ENCODE measurements at regions not wholly inside any gene's neighbourhood (a gene's known extent, or its start where the extent isn't known, plus 50 kb on each side); places are given as distances from the start of the nearest gene placed in this dataset.

DNA sequence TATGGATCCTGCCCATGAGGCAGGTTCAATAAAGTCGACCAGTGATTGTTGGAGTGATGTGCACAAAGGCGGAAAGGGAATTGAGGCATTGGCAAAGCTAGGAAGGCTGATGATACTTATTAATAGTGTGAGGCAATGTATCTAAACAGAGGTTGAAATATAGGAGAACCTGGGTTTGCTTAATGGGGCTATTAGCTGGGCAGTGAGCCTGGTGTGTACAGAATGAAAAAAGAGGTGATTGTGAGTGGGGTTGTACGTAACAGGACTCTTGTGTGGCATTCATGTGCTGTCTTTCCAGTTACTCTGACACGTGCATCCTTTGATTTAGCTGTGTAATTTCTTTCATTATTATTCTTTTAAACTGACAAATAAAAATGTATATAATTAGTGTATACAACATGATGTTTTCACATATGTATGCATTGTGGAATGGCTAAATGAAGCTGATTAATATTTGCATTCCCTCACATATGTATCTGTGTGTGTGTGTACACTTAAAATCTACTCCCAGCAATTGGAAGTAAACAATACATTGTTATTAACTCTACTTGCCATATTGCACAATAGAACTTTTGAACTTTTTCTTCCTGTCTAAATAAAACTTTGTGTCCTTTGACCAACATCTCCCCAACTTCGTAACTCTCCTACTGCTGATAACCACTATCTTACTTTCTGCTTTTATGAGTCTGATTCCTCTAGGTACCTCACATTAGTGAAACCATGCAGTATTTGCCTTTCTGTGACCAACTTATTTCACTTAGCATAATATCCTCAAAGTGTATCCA is 220.5 kb upstream of the SLC35B3 start (continued):
- TF ChIP-seq, protein P1, sequence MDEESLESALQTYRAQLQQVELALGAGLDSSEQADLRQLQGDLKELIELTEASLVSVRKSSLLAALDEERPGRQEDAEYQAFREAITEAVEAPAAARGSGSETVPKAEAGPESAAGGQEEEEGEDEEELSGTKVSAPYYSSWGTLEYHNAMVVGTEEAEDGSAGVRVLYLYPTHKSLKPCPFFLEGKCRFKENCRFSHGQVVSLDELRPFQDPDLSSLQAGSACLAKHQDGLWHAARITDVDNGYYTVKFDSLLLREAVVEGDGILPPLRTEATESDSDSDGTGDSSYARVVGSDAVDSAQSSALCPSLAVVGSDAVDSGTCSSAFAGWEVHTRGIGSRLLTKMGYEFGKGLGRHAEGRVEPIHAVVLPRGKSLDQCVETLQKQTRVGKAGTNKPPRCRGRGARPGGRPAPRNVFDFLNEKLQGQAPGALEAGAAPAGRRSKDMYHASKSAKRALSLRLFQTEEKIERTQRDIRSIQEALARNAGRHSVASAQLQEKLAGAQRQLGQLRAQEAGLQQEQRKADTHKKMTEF (CRISPR knock-in tag; IDR thresholded peaks at IDR 0.05), result peak; percentile 74; the same call in 1 of the 2 replicates
- peak; percentile 93 for TF ChIP-seq SOX5 (CRISPR knock-in tag; IDR thresholded peaks at IDR 0.05; ENCODE audit: borderline replicate concordance)
- peak; percentile 65; the same call in 1 of the 2 replicates for TF ChIP-seq HMG20A (CRISPR knock-in tag; IDR thresholded peaks at IDR 0.05; ENCODE audit: borderline replicate concordance)
- peak; percentile 46; the same call in 1 of the 2 replicates for TF ChIP-seq THAP11 (CRISPR knock-in tag; IDR thresholded peaks at IDR 0.05)
- TF ChIP-seq, protein P2, sequence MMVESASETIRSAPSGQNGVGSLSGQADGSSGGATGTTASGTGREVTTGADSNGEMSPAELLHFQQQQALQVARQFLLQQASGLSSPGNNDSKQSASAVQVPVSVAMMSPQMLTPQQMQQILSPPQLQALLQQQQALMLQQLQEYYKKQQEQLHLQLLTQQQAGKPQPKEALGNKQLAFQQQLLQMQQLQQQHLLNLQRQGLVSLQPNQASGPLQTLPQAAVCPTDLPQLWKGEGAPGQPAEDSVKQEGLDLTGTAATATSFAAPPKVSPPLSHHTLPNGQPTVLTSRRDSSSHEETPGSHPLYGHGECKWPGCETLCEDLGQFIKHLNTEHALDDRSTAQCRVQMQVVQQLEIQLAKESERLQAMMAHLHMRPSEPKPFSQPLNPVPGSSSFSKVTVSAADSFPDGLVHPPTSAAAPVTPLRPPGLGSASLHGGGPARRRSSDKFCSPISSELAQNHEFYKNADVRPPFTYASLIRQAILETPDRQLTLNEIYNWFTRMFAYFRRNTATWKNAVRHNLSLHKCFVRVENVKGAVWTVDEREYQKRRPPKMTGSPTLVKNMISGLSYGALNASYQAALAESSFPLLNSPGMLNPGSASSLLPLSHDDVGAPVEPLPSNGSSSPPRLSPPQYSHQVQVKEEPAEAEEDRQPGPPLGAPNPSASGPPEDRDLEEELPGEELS (CRISPR knock-in tag; IDR thresholded peaks at IDR 0.05), result peak; percentile 77
- TF ChIP-seq FOXK2 (IDR thresholded peaks at IDR 0.05), result peak; percentile 23; the same call in 1 of the 2 replicates
- TF ChIP-seq MIXL1 (CRISPR knock-in tag; IDR thresholded peaks at IDR 0.05), result peak; percentile 82; the same call in 1 of the 2 replicates
- peak; percentile 41; the same call in 1 of the 2 replicates for TF ChIP-seq HDAC1 (CRISPR knock-in tag; IDR thresholded peaks at IDR 0.05)
- peak; percentile 92 for TF ChIP-seq GATAD2A (CRISPR knock-in tag; IDR thresholded peaks at IDR 0.05)
- no peak for TF ChIP-seq RNF2 (conservative IDR thresholded peaks at IDR 0.05; ENCODE audit: low read depth)
- TF ChIP-seq, protein P3, sequence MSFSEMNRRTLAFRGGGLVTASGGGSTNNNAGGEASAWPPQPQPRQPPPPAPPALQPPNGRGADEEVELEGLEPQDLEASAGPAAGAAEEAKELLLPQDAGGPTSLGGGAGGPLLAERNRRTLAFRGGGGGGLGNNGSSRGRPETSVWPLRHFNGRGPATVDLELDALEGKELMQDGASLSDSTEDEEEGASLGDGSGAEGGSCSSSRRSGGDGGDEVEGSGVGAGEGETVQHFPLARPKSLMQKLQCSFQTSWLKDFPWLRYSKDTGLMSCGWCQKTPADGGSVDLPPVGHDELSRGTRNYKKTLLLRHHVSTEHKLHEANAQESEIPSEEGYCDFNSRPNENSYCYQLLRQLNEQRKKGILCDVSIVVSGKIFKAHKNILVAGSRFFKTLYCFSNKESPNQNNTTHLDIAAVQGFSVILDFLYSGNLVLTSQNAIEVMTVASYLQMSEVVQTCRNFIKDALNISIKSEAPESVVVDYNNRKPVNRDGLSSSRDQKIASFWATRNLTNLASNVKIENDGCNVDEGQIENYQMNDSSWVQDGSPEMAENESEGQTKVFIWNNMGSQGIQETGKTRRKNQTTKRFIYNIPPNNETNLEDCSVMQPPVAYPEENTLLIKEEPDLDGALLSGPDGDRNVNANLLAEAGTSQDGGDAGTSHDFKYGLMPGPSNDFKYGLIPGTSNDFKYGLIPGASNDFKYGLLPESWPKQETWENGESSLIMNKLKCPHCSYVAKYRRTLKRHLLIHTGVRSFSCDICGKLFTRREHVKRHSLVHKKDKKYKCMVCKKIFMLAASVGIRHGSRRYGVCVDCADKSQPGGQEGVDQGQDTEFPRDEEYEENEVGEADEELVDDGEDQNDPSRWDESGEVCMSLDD (CRISPR knock-in tag; IDR thresholded peaks at IDR 0.05; ENCODE audit: borderline replicate concordance), result 0 out of 2 replicates have a peak, but pooled peaks have one; percentile 40
- peak; percentile 40; the same call in 1 of the 2 replicates for TF ChIP-seq KAT8 (CRISPR knock-in tag; IDR thresholded peaks at IDR 0.05)
- peak; percentile 37; the same call in 1 of the 2 replicates for TF ChIP-seq FOXA1 (IDR thresholded peaks at IDR 0.05)
- peak; percentile 38 for TF ChIP-seq FOXA1 (CRISPR knock-in tag; IDR thresholded peaks at IDR 0.05)
- TF ChIP-seq, protein P4, sequence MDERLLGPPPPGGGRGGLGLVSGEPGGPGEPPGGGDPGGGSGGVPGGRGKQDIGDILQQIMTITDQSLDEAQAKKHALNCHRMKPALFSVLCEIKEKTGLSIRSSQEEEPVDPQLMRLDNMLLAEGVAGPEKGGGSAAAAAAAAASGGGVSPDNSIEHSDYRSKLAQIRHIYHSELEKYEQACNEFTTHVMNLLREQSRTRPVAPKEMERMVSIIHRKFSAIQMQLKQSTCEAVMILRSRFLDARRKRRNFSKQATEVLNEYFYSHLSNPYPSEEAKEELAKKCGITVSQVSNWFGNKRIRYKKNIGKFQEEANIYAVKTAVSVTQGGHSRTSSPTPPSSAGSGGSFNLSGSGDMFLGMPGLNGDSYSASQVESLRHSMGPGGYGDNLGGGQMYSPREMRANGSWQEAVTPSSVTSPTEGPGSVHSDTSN (CRISPR knock-in tag; IDR thresholded peaks at IDR 0.05), result no peak
- TF ChIP-seq SP140L (CRISPR knock-in tag; IDR thresholded peaks at IDR 0.05; ENCODE audit: borderline replicate concordance), result no peak
- peak; percentile 65 for TF ChIP-seq LCORL (IDR thresholded peaks at IDR 0.05)
- no peak for TF ChIP-seq LCORL (CRISPR knock-in tag; IDR thresholded peaks at IDR 0.05)
- TF ChIP-seq, protein P5, sequence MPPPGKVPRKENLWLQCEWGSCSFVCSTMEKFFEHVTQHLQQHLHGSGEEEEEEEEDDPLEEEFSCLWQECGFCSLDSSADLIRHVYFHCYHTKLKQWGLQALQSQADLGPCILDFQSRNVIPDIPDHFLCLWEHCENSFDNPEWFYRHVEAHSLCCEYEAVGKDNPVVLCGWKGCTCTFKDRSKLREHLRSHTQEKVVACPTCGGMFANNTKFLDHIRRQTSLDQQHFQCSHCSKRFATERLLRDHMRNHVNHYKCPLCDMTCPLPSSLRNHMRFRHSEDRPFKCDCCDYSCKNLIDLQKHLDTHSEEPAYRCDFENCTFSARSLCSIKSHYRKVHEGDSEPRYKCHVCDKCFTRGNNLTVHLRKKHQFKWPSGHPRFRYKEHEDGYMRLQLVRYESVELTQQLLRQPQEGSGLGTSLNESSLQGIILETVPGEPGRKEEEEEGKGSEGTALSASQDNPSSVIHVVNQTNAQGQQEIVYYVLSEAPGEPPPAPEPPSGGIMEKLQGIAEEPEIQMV (CRISPR knock-in tag; IDR thresholded peaks at IDR 0.05; ENCODE audit: low read depth), result no peak
- TF ChIP-seq, protein P6, sequence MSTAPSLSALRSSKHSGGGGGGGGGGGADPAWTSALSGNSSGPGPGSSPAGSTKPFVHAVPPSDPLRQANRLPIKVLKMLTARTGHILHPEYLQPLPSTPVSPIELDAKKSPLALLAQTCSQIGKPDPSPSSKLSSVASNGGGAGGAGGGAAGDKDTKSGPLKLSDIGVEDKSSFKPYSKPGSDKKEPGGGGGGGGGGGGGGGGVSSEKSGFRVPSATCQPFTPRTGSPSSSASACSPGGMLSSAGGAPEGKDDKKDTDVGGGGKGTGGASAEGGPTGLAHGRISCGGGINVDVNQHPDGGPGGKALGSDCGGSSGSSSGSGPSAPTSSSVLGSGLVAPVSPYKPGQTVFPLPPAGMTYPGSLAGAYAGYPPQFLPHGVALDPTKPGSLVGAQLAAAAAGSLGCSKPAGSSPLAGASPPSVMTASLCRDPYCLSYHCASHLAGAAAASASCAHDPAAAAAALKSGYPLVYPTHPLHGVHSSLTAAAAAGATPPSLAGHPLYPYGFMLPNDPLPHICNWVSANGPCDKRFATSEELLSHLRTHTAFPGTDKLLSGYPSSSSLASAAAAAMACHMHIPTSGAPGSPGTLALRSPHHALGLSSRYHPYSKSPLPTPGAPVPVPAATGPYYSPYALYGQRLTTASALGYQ (CRISPR knock-in tag; IDR thresholded peaks at IDR 0.05), result 0 out of 2 replicates have a peak, but pooled peaks have one; percentile 22

Measured in HepG2 (cell line).